ENCODE measurements at regions not wholly inside any gene's neighbourhood (a gene's known extent, or its start where the extent isn't known, plus 50 kb on each side); places are given as distances from the start of the nearest gene placed in this dataset.
"Not testable (repeated sequence)": the region's sequence is repeated elsewhere in the genome, so short reads cannot be mapped to it uniquely, and the experiment has no call there.

GRCh38 chr7:131978118-131978517 is 421.7 kb upstream of the PODXL start:
- TF ChIP-seq, protein P1, sequence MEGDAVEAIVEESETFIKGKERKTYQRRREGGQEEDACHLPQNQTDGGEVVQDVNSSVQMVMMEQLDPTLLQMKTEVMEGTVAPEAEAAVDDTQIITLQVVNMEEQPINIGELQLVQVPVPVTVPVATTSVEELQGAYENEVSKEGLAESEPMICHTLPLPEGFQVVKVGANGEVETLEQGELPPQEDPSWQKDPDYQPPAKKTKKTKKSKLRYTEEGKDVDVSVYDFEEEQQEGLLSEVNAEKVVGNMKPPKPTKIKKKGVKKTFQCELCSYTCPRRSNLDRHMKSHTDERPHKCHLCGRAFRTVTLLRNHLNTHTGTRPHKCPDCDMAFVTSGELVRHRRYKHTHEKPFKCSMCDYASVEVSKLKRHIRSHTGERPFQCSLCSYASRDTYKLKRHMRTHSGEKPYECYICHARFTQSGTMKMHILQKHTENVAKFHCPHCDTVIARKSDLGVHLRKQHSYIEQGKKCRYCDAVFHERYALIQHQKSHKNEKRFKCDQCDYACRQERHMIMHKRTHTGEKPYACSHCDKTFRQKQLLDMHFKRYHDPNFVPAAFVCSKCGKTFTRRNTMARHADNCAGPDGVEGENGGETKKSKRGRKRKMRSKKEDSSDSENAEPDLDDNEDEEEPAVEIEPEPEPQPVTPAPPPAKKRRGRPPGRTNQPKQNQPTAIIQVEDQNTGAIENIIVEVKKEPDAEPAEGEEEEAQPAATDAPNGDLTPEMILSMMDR (IDR thresholded peaks at IDR 0.05): not testable (repeated sequence)
- not testable (repeated sequence) for TF ChIP-seq EZH2phosphoT487 (IDR thresholded peaks at IDR 0.05)
